ENCODE measurements at regions not wholly inside any gene's neighbourhood (a gene's known extent, or its start where the extent isn't known, plus 50 kb on each side); places are given as distances from the start of the nearest gene placed in this dataset.

DNA sequence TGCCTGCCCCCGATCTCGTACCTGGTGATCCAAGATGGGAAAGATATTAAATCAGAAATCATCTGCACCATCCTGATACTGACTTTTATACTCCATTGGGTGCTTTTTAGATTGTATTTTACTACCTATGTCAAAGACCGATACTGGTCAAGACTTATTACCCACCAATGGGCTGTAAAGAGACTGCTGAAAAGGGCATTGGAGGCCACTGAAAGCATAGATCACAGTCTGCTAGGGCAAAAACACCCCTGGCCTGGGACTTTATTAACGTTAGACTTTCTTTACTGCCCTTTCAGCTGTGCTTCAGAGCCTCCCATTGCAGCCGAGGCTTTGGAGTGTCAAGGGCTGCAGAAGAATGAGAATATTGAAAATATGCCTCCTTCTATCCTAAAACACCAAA lies 472.8 kb upstream of the DDX18 start:
- TF ChIP-seq, protein P1, sequence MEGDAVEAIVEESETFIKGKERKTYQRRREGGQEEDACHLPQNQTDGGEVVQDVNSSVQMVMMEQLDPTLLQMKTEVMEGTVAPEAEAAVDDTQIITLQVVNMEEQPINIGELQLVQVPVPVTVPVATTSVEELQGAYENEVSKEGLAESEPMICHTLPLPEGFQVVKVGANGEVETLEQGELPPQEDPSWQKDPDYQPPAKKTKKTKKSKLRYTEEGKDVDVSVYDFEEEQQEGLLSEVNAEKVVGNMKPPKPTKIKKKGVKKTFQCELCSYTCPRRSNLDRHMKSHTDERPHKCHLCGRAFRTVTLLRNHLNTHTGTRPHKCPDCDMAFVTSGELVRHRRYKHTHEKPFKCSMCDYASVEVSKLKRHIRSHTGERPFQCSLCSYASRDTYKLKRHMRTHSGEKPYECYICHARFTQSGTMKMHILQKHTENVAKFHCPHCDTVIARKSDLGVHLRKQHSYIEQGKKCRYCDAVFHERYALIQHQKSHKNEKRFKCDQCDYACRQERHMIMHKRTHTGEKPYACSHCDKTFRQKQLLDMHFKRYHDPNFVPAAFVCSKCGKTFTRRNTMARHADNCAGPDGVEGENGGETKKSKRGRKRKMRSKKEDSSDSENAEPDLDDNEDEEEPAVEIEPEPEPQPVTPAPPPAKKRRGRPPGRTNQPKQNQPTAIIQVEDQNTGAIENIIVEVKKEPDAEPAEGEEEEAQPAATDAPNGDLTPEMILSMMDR (IDR thresholded peaks at IDR 0.05) = no peak
- TF ChIP-seq POLR2AphosphoS5 (IDR thresholded peaks at IDR 0.05) = no peak
- TF ChIP-seq POLR2A (IDR thresholded peaks at IDR 0.05) = no peak

Measured in gastroesophageal sphincter (tissue), 3 donors.